HepG2 (cell line): ENCODE measurements at regions not wholly inside any gene's neighbourhood (a gene's known extent, or its start where the extent isn't known, plus 50 kb on each side); places are given as distances from the start of the nearest gene placed in this dataset.

ENCODE experiments used
- ATAC-seq: fragments of 200-7000 bp; cut with Tn5 transposase; 3 replicates; pipeline ENCODE4 v1.9.1; 2020; ENCODE audit warnings: mild to moderate bottlenecking, moderate library complexity
- BruUV-seq: library from RNA; stranded (reverse); fragments of 400-500 nt; replicated peaks from 2 replicates; lab custom pipeline; 2021; lab: Mats Ljungman, UMichigan
- CTCF ChIA-PET: fragments of 300-600 bp; formaldehyde crosslinking; extraction: SDS; loops from one replicate; lab custom pipeline; 2021; ENCODE audit warnings: low total read pairs, inconsistent platforms, low intra/inter-chr PET ratio; lab: Yijun Ruan, JAX
- POLR2A ChIA-PET: fragments of 350-600 bp; sonication (Branson Sonifier 250); formaldehyde crosslinking; loops from one replicate; lab custom pipeline; 2020; ENCODE audit warnings: antibody characterized with exemption, inconsistent platforms; lab: Yijun Ruan, JAX
- DNase-seq: peaks from one replicate; pipeline ENCODE4 v3.0.0-alpha.2; 2015; ENCODE audit warnings: low spot score
- FAIRE-seq: peaks from 3 replicates; lab custom pipeline; 2011; peaks lifted over from hg19 to GRCh38; lab: Jason Lieb, UNC
- H2AFZ ChIP-seq: one replicate; pipeline ENCODE4 v1.6.1; 2011; ENCODE audit warnings: low read length, inconsistent platforms
- H3K27ac ChIP-seq: fragments of 300-600 bp; 3 replicates; pipeline ENCODE4 v1.8.0; 2011; ENCODE audit warnings: mixed run types, mild to moderate bottlenecking, mixed read lengths, low read length, inconsistent platforms; ENCODE audit not compliant: insufficient read depth; ENCODE audit errors: extremely low read length
- H3K27me3 ChIP-seq, 2 experiments: fragments of 200-600 bp in 1 of 2; 2 replicates in 1 of 2; 3 replicates in 1 of 2; pipeline versions ENCODE4 v1.6.0 to v1.8.0; 2011; ENCODE audit warnings: low read length in 2 of 2, mild to moderate bottlenecking in 2 of 2, moderate library complexity in 2 of 2, inconsistent platforms in 1 of 2; ENCODE audit not compliant: insufficient read depth in 2 of 2, control insufficient read depth in 1 of 2
- H3K36me3 ChIP-seq, 2 experiments: fragments of 200-600 bp in 1 of 2; replicated peaks in 1 of 2; 2 replicates in 1 of 2; 3 replicates in 1 of 2; pipeline versions ENCODE4 v1.5.1 to v1.8.0; 2011; ENCODE audit warnings: low read length in 2 of 2, inconsistent platforms in 1 of 2; ENCODE audit not compliant: insufficient read depth in 2 of 2, control insufficient read depth in 1 of 2
- H3K4me1 ChIP-seq: 2 replicates; pipeline ENCODE4 v1.5.1; 2012; ENCODE audit warnings: low read length, inconsistent platforms; ENCODE audit not compliant: insufficient read depth
- H3K4me2 ChIP-seq: 2 replicates; pipeline ENCODE4 v1.6.0; 2011; ENCODE audit warnings: low read depth, low read length, inconsistent platforms
- H3K4me3 ChIP-seq, 3 experiments: fragments of 200-600 bp in 1 of 3; sonication (generic), shearing (Covaris generic) in 1 of 3; replicated peaks in 1 of 3; 2 replicates each; pipeline ENCODE4 v1.5.1; 2011 to 2016; ENCODE audit warnings: low read length in 3 of 3, inconsistent platforms in 2 of 3, low read depth in 2 of 3, mild to moderate bottlenecking in 2 of 3, control low read depth in 1 of 3, mixed read lengths in 1 of 3; ENCODE audit not compliant: insufficient read depth in 1 of 3
- H3K79me2 ChIP-seq: one replicate; pipeline ENCODE4 v1.6.1; 2011; ENCODE audit warnings: low read length, inconsistent platforms; ENCODE audit not compliant: insufficient read depth
- H3K9ac ChIP-seq: 2 replicates; pipeline ENCODE4 v1.6.0; 2011; ENCODE audit warnings: mild to moderate bottlenecking, low read depth, low read length, inconsistent platforms; ENCODE audit not compliant: insufficient read depth
- H3K9me3 ChIP-seq: 2 replicates; pipeline ENCODE4 v1.5.1; 2012; ENCODE audit warnings: mild to moderate bottlenecking, low read length
- H4K20me1 ChIP-seq: 2 replicates; pipeline ENCODE4 v1.6.0; 2011; ENCODE audit warnings: inconsistent platforms, mild to moderate bottlenecking, low read length, moderate library complexity; ENCODE audit not compliant: insufficient read depth
- E2F1 ChIP-seq: sonication (generic); formaldehyde crosslinking; IDR thresholded peaks from 2 replicates; pipeline ENCODE4 v1.5.0; 2020; ENCODE audit warnings: missing genetic modification reagents
- FOXA1 ChIP-seq, 2 experiments: fragments of 450-650 bp in 1 of 2; sonication (generic) in 1 of 2; formaldehyde crosslinking in 1 of 2; IDR thresholded peaks; 2 replicates each; pipeline versions ENCODE4 v1.4.0 to v1.6.1; 2016 to 2020; ENCODE audit warnings: missing genetic modification reagents in 1 of 2
- GLMP ChIP-seq: sonication (generic); formaldehyde crosslinking; IDR thresholded peaks from 2 replicates; pipeline ENCODE4 v1.9.0; 2021; ENCODE audit warnings: missing genetic modification reagents, mild to moderate bottlenecking, borderline replicate concordance
- HMGA1 ChIP-seq: sonication (generic); formaldehyde crosslinking; conservative IDR thresholded peaks from 2 replicates; pipeline ENCODE4 v1.4.0; 2020; ENCODE audit warnings: missing genetic modification reagents
- MAFF ChIP-seq: IDR thresholded peaks from 2 replicates; pipeline ENCODE4 v1.6.1; 2011; ENCODE audit warnings: low read depth, low read length, improper control_type of control experiment
- MIXL1 ChIP-seq: IDR thresholded peaks from 2 replicates; pipeline ENCODE4 v1.6.1; 2016
- POLR2G ChIP-seq: fragments of 200-400 bp; formaldehyde crosslinking; IDR thresholded peaks from 2 replicates; pipeline ENCODE4 v1.6.1; 2018; ENCODE audit warnings: mild to moderate bottlenecking, low read depth, low read length, moderate library complexity
- U2AF2 ChIP-seq: fragments of 200-400 bp; formaldehyde crosslinking; IDR thresholded peaks from 2 replicates; pipeline ENCODE4 v1.6.1; 2017; ENCODE audit warnings: low read depth, mild to moderate bottlenecking, low read length
- YEATS4 ChIP-seq: sonication (generic); formaldehyde crosslinking; IDR thresholded peaks from 2 replicates; pipeline ENCODE4 v1.4.0; 2020; ENCODE audit warnings: missing genetic modification reagents, borderline replicate concordance
- ZNF430 ChIP-seq: sonication (generic); formaldehyde crosslinking; IDR thresholded peaks from 2 replicates; pipeline ENCODE4 v1.9.0; 2021; ENCODE audit warnings: mild to moderate bottlenecking, missing genetic modification reagents
- ZNF737 ChIP-seq: sonication (generic); formaldehyde crosslinking; IDR thresholded peaks from 2 replicates; pipeline ENCODE4 v1.5.0; 2020; ENCODE audit warnings: missing genetic modification reagents, mild to moderate bottlenecking, borderline replicate concordance
- WGBS: methylation state at CpG from one replicate; pipeline ENCODE4 v1.1.6; 2017; ENCODE audit warnings: low lambda C conversion rate; 5-methylcytosine and 5-hydroxymethylcytosine counted together
- in situ Hi-C: cut with HindIII; loops from 2 replicates; pipeline ENCODE4 v1.10.0; 2017; ENCODE audit warnings: low pct_unique_long_range_greater_than_20kb; ENCODE audit not compliant: extremely low pct_ligation_motif_present
- intact Hi-C: fragments of 100-400 bp; cut with micrococcal nuclease; formaldehyde crosslinking; loops from one replicate; pipeline ENCODE4 v1.10.0; 2022; ENCODE audit not compliant: unreplicated experiment
- TF ChIP-seq, protein P1 (sequence below): sonication (generic); formaldehyde crosslinking; IDR thresholded peaks from 2 replicates; pipeline ENCODE4 v1.5.0; 2020; ENCODE audit warnings: missing genetic modification reagents
- TF ChIP-seq, protein P2 (sequence below): sonication (generic); formaldehyde crosslinking; IDR thresholded peaks from 2 replicates; pipeline ENCODE4 v1.5.1; 2020; ENCODE audit warnings: missing genetic modification reagents, mild to moderate bottlenecking, borderline replicate concordance

DNA sequence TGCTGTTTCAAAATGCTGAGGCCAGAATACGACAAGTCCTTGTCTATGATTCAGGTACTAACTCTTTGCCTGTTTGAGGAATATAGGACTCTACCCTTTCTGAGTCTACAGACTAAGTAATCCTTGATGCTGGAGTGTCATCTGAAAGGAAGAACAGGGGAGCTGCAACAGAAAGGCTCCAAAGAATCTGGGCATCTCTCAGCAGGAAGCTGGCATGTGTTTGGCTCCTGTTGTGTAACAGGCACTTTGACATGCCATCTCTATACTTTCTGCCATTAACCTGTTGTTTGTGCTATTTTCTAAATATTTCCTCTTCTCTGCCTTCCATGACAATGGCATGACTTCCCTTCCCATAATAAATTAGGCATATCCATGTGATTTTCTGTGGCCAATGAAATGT, 409.5 kb downstream of the ADRA2A start:
- WGBS = 10% methylated on average over 1 of the region's 1 CpG
- POLR2A ChIA-PET = no interaction called here
- H3K9me3 ChIP-seq = peaks cover 39% of the 10 kb centered on the region
- CTCF ChIA-PET = no interaction called here
- H3K79me2 ChIP-seq = no peaks in the 10 kb centered on the region
- intact Hi-C loops = no loop called here
- H3K4me3 ChIP-seq = no peak overlapping the region
- BruUV-seq = no TSS peak
- no peaks in the 10 kb centered on the region for H3K4me1 ChIP-seq
- H3K9ac ChIP-seq = no peak overlapping the region
- DNase-seq (no peak), FAIRE-seq (no peak), ATAC-seq (no peak)
- no peak overlapping the region for H2AFZ ChIP-seq
- H3K4me2 ChIP-seq = no peak overlapping the region
- no peaks in the 10 kb centered on the region for H3K27me3 ChIP-seq
- in situ Hi-C loops = no loop called here
- H4K20me1 ChIP-seq = no peaks in the 10 kb centered on the region
- H3K36me3 ChIP-seq = no peaks in the 10 kb centered on the region
- no peak overlapping the region for H3K27ac ChIP-seq
- TF ChIP-seq HMGA1 (CRISPR knock-in tag) (no peak), YEATS4 (CRISPR knock-in tag) (no peak), MIXL1 (CRISPR knock-in tag) (no peak), FOXA1 (IDR thresholded peaks at IDR 0.05) (no peak), FOXA1 (CRISPR knock-in tag; IDR thresholded peaks at IDR 0.05) (no peak), GLMP (CRISPR knock-in tag) (no peak), E2F1 (no peak)

DNA sequence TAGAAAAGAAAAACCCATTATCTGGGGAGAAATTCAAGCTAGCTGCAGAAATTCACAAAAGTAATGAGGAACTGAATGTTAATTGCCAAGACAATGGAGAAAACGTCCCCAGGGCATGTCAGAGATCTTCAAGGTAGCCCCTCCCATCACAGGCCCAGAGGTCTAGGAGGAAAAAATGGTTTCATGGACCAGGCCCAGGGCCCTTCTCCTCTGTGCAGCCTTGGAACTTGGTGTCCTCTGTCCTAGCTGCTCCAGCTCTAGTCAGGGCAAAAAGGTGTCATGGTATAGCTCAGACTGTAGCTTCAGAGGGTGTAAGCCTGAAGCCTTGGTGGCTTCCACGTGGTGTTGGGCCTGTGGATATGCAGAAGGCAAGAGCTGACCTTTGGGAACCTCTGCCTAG, 411.8 kb downstream of the ADRA2A start:
- no peak overlapping the region for H3K4me3 ChIP-seq
- WGBS = 0% methylated on average over 1 of the region's 2 CpGs
- TF ChIP-seq ZNF430 (no peak), ZNF737 (no peak), MAFF (no peak), U2AF2 (no peak), POLR2G (no peak)
- TF ChIP-seq, protein P1, sequence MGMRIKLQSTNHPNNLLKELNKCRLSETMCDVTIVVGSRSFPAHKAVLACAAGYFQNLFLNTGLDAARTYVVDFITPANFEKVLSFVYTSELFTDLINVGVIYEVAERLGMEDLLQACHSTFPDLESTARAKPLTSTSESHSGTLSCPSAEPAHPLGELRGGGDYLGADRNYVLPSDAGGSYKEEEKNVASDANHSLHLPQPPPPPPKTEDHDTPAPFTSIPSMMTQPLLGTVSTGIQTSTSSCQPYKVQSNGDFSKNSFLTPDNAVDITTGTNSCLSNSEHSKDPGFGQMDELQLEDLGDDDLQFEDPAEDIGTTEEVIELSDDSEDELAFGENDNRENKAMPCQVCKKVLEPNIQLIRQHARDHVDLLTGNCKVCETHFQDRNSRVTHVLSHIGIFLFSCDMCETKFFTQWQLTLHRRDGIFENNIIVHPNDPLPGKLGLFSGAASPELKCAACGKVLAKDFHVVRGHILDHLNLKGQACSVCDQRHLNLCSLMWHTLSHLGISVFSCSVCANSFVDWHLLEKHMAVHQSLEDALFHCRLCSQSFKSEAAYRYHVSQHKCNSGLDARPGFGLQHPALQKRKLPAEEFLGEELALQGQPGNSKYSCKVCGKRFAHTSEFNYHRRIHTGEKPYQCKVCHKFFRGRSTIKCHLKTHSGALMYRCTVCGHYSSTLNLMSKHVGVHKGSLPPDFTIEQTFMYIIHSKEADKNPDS (CRISPR knock-in tag) = no peak
- TF ChIP-seq, protein P2, sequence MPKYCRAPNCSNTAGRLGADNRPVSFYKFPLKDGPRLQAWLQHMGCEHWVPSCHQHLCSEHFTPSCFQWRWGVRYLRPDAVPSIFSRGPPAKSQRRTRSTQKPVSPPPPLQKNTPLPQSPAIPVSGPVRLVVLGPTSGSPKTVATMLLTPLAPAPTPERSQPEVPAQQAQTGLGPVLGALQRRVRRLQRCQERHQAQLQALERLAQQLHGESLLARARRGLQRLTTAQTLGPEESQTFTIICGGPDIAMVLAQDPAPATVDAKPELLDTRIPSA (CRISPR knock-in tag) = no peak

More for the DNA sequence above, 411.8 kb downstream of the ADRA2A start:
- DNase-seq (no peak), FAIRE-seq (no peak), ATAC-seq (no peak)
- no peaks in the 10 kb centered on the region for H3K79me2 ChIP-seq
- no peaks in the 10 kb centered on the region for H3K36me3 ChIP-seq
- BruUV-seq = no TSS peak
- no peak overlapping the region for H3K27ac ChIP-seq
- H3K9ac ChIP-seq = no peak overlapping the region
- peaks cover 46% of the 10 kb centered on the region for H3K9me3 ChIP-seq
- H2AFZ ChIP-seq = no peak overlapping the region
- no peaks in the 10 kb centered on the region for H3K27me3 ChIP-seq
- POLR2A ChIA-PET = no interaction called here
- intact Hi-C loops = no loop called here
- CTCF ChIA-PET = no interaction called here
- H3K4me2 ChIP-seq = no peak overlapping the region
- in situ Hi-C loops = no loop called here
- H3K4me1 ChIP-seq = no peaks in the 10 kb centered on the region
- no peaks in the 10 kb centered on the region for H4K20me1 ChIP-seq
